IMR-90 (cell line): ENCODE measurements at regions not wholly inside any gene's neighbourhood (a gene's known extent, or its start where the extent isn't known, plus 50 kb on each side); places are given as distances from the start of the nearest gene placed in this dataset.

Source experiments
- ATAC-seq: fragments of 200-7000 bp; cut with Tn5 transposase; 2 replicates; pipeline ENCODE4 v1.9.1; 2020; ENCODE audit warnings: low read depth, mild to moderate bottlenecking, moderate library complexity
- BruUV-seq: library from RNA; stranded (reverse); fragments of 400-500 nt; replicated peaks from 2 replicates; lab custom pipeline; 2021; lab: Mats Ljungman, UMichigan
- CTCF ChIA-PET: fragments of 300-600 bp; formaldehyde crosslinking; extraction: SDS; loops from one replicate; lab custom pipeline; 2021; ENCODE audit warnings: antibody characterized with exemption; lab: Yijun Ruan, JAX
- POLR2A ChIA-PET: fragments of 300-600 bp; sonication (Branson Sonifier 250); formaldehyde crosslinking; loops from one replicate; lab custom pipeline; 2022; ENCODE audit warnings: antibody characterized with exemption; ENCODE audit not compliant: unreplicated experiment; lab: Charles Lee
- DNase-seq: peaks from one replicate; pipeline ENCODE4 v3.0.0; 2013
- H2AFZ ChIP-seq: replicated peaks from 2 replicates; pipeline ENCODE3; 2013; ENCODE audit warnings: low read length, mild to moderate bottlenecking; ENCODE audit not compliant: poor library complexity
- H2AK5ac ChIP-seq: 2 replicates; pipeline ENCODE4 v1.6.1; 2013; ENCODE audit warnings: low read depth, low read length, inconsistent platforms
- H2AK9ac ChIP-seq: replicated peaks from 2 replicates; pipeline ENCODE3; 2013; ENCODE audit warnings: mild to moderate bottlenecking, low read depth, low read length, moderate library complexity; ENCODE audit not compliant: poor library complexity
- H2BK120ac ChIP-seq: 2 replicates; pipeline ENCODE4 v1.6.1; 2013; ENCODE audit warnings: low read depth, low read length, inconsistent platforms
- H2BK15ac ChIP-seq: 3 replicates; pipeline ENCODE4 v1.6.1; 2013; ENCODE audit warnings: low read depth, low read length, inconsistent platforms
- H2BK20ac ChIP-seq: 2 replicates; pipeline ENCODE4 v1.6.1; 2013; ENCODE audit warnings: low read depth, mild to moderate bottlenecking, inconsistent platforms, low read length, moderate library complexity
- H2BK5ac ChIP-seq: 2 replicates; pipeline ENCODE4 v1.6.1; 2013; ENCODE audit warnings: mild to moderate bottlenecking, low read depth, low read length, inconsistent platforms; ENCODE audit not compliant: poor library complexity, severe bottlenecking
- H3K14ac ChIP-seq: replicated peaks from 2 replicates; pipeline ENCODE4 v1.6.1; 2013; ENCODE audit warnings: low read depth, low read length, inconsistent platforms
- H3K18ac ChIP-seq: 2 replicates; pipeline ENCODE4 v1.6.1; 2013; ENCODE audit warnings: low read depth, low read length, control low read depth
- H3K23ac ChIP-seq: 2 replicates; pipeline ENCODE4 v1.6.1; 2013; ENCODE audit warnings: low read depth, low read length, inconsistent platforms
- H3K27ac ChIP-seq: 2 replicates; pipeline ENCODE4 v1.5.1; 2013; ENCODE audit warnings: mild to moderate bottlenecking, control low read depth, low read length; ENCODE audit not compliant: insufficient read depth
- H3K27me3 ChIP-seq: 2 replicates; pipeline ENCODE4 v1.6.1; 2013; ENCODE audit warnings: low read length; ENCODE audit not compliant: control insufficient read depth, insufficient read depth
- H3K36me3 ChIP-seq: 2 replicates; pipeline ENCODE4 v1.6.1; 2013; ENCODE audit warnings: low read length, mixed read lengths; ENCODE audit not compliant: control insufficient read depth, insufficient read depth
- H3K4ac ChIP-seq: 2 replicates; pipeline ENCODE4 v1.6.1; 2013; ENCODE audit warnings: low read depth, low read length, inconsistent platforms
- H3K4me1 ChIP-seq: 2 replicates; pipeline ENCODE4 v1.6.1; 2013; ENCODE audit warnings: low read length, mixed read lengths; ENCODE audit not compliant: control insufficient read depth, insufficient read depth
- H3K4me2 ChIP-seq: 2 replicates; pipeline ENCODE4 v1.6.1; 2013; ENCODE audit warnings: low read depth, mild to moderate bottlenecking, control low read depth, low read length, moderate library complexity
- H3K4me3 ChIP-seq: 2 replicates; pipeline ENCODE4 v1.5.1; 2013; ENCODE audit warnings: low read depth, mild to moderate bottlenecking, control low read depth, low read length, moderate library complexity; ENCODE audit not compliant: insufficient read depth
- H3K56ac ChIP-seq: 2 replicates; pipeline ENCODE4 v1.6.1; 2013; ENCODE audit warnings: low read length, inconsistent platforms; ENCODE audit not compliant: insufficient read depth; ENCODE audit errors: extremely low read depth
- H3K79me1 ChIP-seq, 2 experiments: 2 replicates each; pipeline ENCODE4 v1.6.1; 2013; ENCODE audit warnings: low read length in 2 of 2, inconsistent platforms in 1 of 2, low read depth in 1 of 2
- H3K9ac ChIP-seq: 2 replicates; pipeline ENCODE4 v1.6.1; 2013; ENCODE audit warnings: low read depth, low read length, control low read depth
- H3K9me1 ChIP-seq: 2 replicates; pipeline ENCODE4 v1.6.1; 2013; ENCODE audit warnings: low read length, inconsistent platforms; ENCODE audit not compliant: insufficient read depth
- H3K9me3 ChIP-seq: 2 replicates; pipeline ENCODE4 v1.6.1; 2013; ENCODE audit warnings: low read length; ENCODE audit not compliant: control insufficient read depth, insufficient read depth
- H4K20me1 ChIP-seq: 2 replicates; pipeline ENCODE4 v1.6.1; 2013; ENCODE audit warnings: low read length, inconsistent platforms; ENCODE audit not compliant: insufficient read depth
- H4K5ac ChIP-seq: 2 replicates; pipeline ENCODE4 v1.6.1; 2013; ENCODE audit warnings: mild to moderate bottlenecking, low read depth, low read length, control low read depth
- H4K8ac ChIP-seq, 2 experiments: 2 replicates each; pipeline ENCODE4 v1.6.1; 2013; ENCODE audit warnings: low read depth in 2 of 2, low read length in 2 of 2, control low read depth in 1 of 2, inconsistent platforms in 1 of 2
- H4K91ac ChIP-seq: 2 replicates; pipeline ENCODE4 v1.6.1; 2013; ENCODE audit warnings: low read depth, low read length, inconsistent platforms; ENCODE audit not compliant: insufficient read depth
- CEBPB ChIP-seq: IDR thresholded peaks from 2 replicates; pipeline ENCODE4 v1.6.1; 2012; ENCODE audit warnings: low read depth, low read length, improper control_type of control experiment
- CHD1 ChIP-seq: IDR thresholded peaks from 2 replicates; pipeline ENCODE4 v1.6.1; 2012; ENCODE audit warnings: low read depth, low read length, improper control_type of control experiment
- FOS ChIP-seq: fragments of 150-350 bp; IDR thresholded peaks from 2 replicates; pipeline ENCODE4 v1.6.1; 2016; ENCODE audit warnings: low read depth, low read length
- MXI1 ChIP-seq: IDR thresholded peaks from 2 replicates; pipeline ENCODE4 v1.6.1; 2012; ENCODE audit warnings: low read depth, mild to moderate bottlenecking, low read length, moderate library complexity, borderline replicate concordance
- RCOR1 ChIP-seq: IDR thresholded peaks from 2 replicates; pipeline ENCODE4 v1.6.1; 2012; ENCODE audit warnings: mild to moderate bottlenecking, low read length, improper control_type of control experiment; ENCODE audit not compliant: insufficient replicate concordance
- SMC3 ChIP-seq: fragments of 150-350 bp; IDR thresholded peaks from 2 replicates; pipeline ENCODE4 v1.6.1; 2016; ENCODE audit warnings: low read depth, mild to moderate bottlenecking, antibody characterized with exemption, low read length, moderate library complexity
- WGBS, 2 experiments: methylation state at CpG; one replicate each; pipeline versions ENCODE4 v1.1.5 to v1.1.7; 2013; ENCODE audit warnings: missing lambda C conversion rate in 2 of 2; ENCODE audit not compliant: insufficient read length in 1 of 2; ENCODE audit errors: extremely low coverage in 2 of 2; 5-methylcytosine and 5-hydroxymethylcytosine counted together
- dilution Hi-C: fragments of 300-500 bp; cut with HindIII; formaldehyde crosslinking; loops from one replicate; pipeline ENCODE4 v1.14.3; 2018; ENCODE audit warnings: low sequenced_read_pairs; ENCODE audit not compliant: unreplicated experiment
- in situ Hi-C: fragments of 300-500 bp; cut with MboI; formaldehyde crosslinking; loops from 3 replicates; pipeline ENCODE4 v1.14.3; 2019; ENCODE audit warnings: low sequenced_read_pairs, inconsistent platforms, mixed read lengths
- intact Hi-C: fragments of 100-400 bp; cut with micrococcal nuclease; formaldehyde crosslinking; loops from 2 replicates; pipeline ENCODE4 v1.10.0; 2022
- TF ChIP-seq, protein P1 (sequence below): fragments of 150-350 bp; IDR thresholded peaks from 2 replicates; pipeline ENCODE4 v1.6.1; 2017; ENCODE audit warnings: mild to moderate bottlenecking, antibody characterized with exemption, low read length, low read depth
- TF ChIP-seq, protein P2 (sequence below): conservative IDR thresholded peaks from 2 replicates; pipeline ENCODE4 v1.5.1; 2012; ENCODE audit warnings: mild to moderate bottlenecking, low read depth, low read length, improper control_type of control experiment

DNA sequence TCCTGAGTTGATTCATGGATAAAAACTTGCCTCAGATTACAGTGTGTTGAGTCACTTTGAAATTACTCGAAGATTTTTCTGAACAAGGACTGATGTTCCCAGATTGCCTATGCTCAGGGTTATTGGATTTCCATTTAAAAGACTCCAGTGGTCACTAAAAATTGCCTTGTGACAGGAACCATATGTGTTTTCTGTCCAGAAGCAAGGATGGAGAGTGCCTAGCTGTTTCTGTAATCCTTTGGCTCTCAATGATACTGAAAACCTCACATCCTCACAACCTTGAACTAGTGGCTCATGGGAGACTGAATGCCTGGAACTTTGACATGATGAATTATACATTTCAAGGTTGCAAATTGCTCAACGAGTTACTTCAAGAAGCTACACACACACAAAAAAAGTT, 1271.8 kb downstream of the BRINP3 start:
- CTCF ChIA-PET: no interaction called here
- WGBS, 2 experiments: no CpG with 5 or more reads among the region's 2 CpGs

More for the DNA sequence above, 1271.8 kb downstream of the BRINP3 start:
- H3K18ac ChIP-seq: no peak overlapping the region
- H2BK120ac ChIP-seq: no peak overlapping the region
- H3K9me1 ChIP-seq: no peaks in the 10 kb centered on the region
- no peak overlapping the region for H3K23ac ChIP-seq
- no peak overlapping the region for H3K4me2 ChIP-seq
- H3K79me1 ChIP-seq: no peaks in the 10 kb centered on the region
- ATAC-seq (0 out of 2 replicates have a peak, but pooled peaks have one; percentile 46), DNase-seq (peak; percentile 30)
- no peaks in the 10 kb centered on the region for H3K9me3 ChIP-seq
- H3K4me3 ChIP-seq: no peak overlapping the region
- no peaks in the 10 kb centered on the region for H4K20me1 ChIP-seq
- intact Hi-C loops: no loop called here
- no peaks in the 10 kb centered on the region for H3K36me3 ChIP-seq
- no peak overlapping the region for H4K5ac ChIP-seq
- no peaks in the 10 kb centered on the region for H3K27me3 ChIP-seq
- BruUV-seq: no TSS peak
- peak overlapping the region; percentile 16 for H2BK20ac ChIP-seq
- H3K9ac ChIP-seq: no peak overlapping the region
- no peak overlapping the region for H3K4ac ChIP-seq
- TF ChIP-seq, protein P1, sequence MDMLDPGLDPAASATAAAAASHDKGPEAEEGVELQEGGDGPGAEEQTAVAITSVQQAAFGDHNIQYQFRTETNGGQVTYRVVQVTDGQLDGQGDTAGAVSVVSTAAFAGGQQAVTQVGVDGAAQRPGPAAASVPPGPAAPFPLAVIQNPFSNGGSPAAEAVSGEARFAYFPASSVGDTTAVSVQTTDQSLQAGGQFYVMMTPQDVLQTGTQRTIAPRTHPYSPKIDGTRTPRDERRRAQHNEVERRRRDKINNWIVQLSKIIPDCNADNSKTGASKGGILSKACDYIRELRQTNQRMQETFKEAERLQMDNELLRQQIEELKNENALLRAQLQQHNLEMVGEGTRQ: no peak
- TF ChIP-seq FOS (no peak), CEBPB (no peak), MXI1 (no peak), CHD1 (no peak), RCOR1 (no peak), SMC3 (no peak)
- TF ChIP-seq, protein P2, sequence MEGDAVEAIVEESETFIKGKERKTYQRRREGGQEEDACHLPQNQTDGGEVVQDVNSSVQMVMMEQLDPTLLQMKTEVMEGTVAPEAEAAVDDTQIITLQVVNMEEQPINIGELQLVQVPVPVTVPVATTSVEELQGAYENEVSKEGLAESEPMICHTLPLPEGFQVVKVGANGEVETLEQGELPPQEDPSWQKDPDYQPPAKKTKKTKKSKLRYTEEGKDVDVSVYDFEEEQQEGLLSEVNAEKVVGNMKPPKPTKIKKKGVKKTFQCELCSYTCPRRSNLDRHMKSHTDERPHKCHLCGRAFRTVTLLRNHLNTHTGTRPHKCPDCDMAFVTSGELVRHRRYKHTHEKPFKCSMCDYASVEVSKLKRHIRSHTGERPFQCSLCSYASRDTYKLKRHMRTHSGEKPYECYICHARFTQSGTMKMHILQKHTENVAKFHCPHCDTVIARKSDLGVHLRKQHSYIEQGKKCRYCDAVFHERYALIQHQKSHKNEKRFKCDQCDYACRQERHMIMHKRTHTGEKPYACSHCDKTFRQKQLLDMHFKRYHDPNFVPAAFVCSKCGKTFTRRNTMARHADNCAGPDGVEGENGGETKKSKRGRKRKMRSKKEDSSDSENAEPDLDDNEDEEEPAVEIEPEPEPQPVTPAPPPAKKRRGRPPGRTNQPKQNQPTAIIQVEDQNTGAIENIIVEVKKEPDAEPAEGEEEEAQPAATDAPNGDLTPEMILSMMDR: no peak
- dilution Hi-C loops: no loop called here
- H2AFZ ChIP-seq: no peak overlapping the region
- in situ Hi-C loops: no loop called here
- no peak overlapping the region for H2BK5ac ChIP-seq
- no peaks in the 10 kb centered on the region for H3K4me1 ChIP-seq
- POLR2A ChIA-PET: no interaction called here
- H4K91ac ChIP-seq: no peak overlapping the region
- H2AK9ac ChIP-seq: no peak overlapping the region
- no peak overlapping the region for H3K56ac ChIP-seq
- H3K27ac ChIP-seq: no peak overlapping the region
- no peak overlapping the region for H2AK5ac ChIP-seq
- H3K14ac ChIP-seq: no peak overlapping the region
- no peak overlapping the region for H4K8ac ChIP-seq
- H2BK15ac ChIP-seq: no peak overlapping the region
